HFFc6 (cell line): ENCODE measurements at regions not wholly inside any gene's neighbourhood (a gene's known extent, or its start where the extent isn't known, plus 50 kb on each side); places are given as distances from the start of the nearest gene placed in this dataset.

Experiments used
- DNase-seq: peaks from one replicate; pipeline ENCODE4 v3.0.0-alpha.2; 2018
- H3K27ac Mint-ChIP-seq: 2 replicates; pipeline ENCODE4 v1.8.0; 2020; ENCODE audit warnings: mild to moderate bottlenecking, mixed read lengths
- H3K27me3 Mint-ChIP-seq: 2 replicates; pipeline ENCODE4 v1.8.0; 2021; ENCODE audit warnings: mild to moderate bottlenecking, moderate library complexity, mixed read lengths; ENCODE audit not compliant: insufficient read depth
- H3K36me3 Mint-ChIP-seq: 2 replicates; pipeline ENCODE4 v1.8.0; 2021; ENCODE audit warnings: low read depth, mixed read lengths
- H3K4me1 Mint-ChIP-seq: 2 replicates; pipeline ENCODE4 v1.8.0; 2020; ENCODE audit warnings: low read depth, mixed read lengths
- H3K4me3 Mint-ChIP-seq: 2 replicates; pipeline ENCODE4 v1.8.0; 2020; ENCODE audit warnings: mild to moderate bottlenecking, moderate library complexity, mixed read lengths
- H3K9me3 Mint-ChIP-seq: 2 replicates; pipeline ENCODE4 v1.8.0; 2020; ENCODE audit warnings: mild to moderate bottlenecking, mixed read lengths
- TF ChIP-seq, protein P1 (sequence below): fragments of 200-600 bp; sonication (generic); IDR thresholded peaks from 2 replicates; pipeline ENCODE4 v1.5.0; 2021; ENCODE audit warnings: antibody characterized with exemption, mild to moderate bottlenecking

DNA sequence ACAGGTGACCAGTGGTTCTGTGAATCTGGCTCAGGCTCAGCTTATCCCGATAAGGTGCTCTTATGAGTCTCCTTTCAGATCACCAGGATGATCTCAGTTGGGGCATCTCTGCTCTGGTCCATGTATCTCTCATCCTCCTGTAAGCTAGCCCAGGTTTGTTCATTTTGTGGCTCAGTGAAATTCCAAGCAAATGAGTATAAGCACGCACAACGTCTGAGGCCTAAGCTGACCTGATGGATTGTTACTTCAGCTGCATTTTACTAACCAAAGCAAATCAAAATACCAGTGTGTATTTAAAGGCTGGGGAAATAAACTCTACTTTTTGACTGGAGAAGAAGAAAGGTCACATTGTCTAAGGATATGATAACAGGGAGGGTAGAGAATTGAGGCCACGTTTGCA, 551.0 kb upstream of the BTBD3 start:
- Mint-ChIP-seq H3K4me3 (no peak overlapping the region), H3K36me3 (no peaks in the 10 kb centered on the region), H3K27ac (no peak overlapping the region), H3K4me1 (no peaks in the 10 kb centered on the region), H3K9me3 (peaks cover 6% of the 10 kb centered on the region; the same call in 1 of the 2 replicates), H3K27me3 (no peaks in the 10 kb centered on the region; the same call in 1 of the 2 replicates)
- DNase-seq = no peak
- TF ChIP-seq, protein P1, sequence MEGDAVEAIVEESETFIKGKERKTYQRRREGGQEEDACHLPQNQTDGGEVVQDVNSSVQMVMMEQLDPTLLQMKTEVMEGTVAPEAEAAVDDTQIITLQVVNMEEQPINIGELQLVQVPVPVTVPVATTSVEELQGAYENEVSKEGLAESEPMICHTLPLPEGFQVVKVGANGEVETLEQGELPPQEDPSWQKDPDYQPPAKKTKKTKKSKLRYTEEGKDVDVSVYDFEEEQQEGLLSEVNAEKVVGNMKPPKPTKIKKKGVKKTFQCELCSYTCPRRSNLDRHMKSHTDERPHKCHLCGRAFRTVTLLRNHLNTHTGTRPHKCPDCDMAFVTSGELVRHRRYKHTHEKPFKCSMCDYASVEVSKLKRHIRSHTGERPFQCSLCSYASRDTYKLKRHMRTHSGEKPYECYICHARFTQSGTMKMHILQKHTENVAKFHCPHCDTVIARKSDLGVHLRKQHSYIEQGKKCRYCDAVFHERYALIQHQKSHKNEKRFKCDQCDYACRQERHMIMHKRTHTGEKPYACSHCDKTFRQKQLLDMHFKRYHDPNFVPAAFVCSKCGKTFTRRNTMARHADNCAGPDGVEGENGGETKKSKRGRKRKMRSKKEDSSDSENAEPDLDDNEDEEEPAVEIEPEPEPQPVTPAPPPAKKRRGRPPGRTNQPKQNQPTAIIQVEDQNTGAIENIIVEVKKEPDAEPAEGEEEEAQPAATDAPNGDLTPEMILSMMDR = no peak

DNA sequence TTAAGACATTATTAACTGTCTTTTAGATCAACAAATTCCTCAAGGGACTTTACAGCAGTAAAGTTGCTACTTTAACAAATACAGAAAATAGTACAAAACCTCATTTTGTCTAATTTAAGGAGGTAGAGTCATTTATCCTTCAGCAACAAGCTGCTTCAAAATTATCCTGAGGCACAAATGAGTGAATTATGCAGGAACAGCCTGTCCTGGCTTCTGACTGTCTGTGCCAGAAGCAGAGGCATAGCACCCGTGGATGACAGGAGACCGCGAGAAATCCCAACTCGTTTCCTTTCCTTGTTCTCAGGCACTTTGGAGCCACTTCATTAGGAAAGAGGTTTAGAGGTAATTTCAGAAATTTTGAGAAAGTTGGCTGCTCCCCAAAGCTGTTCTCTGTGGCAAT, 549.2 kb upstream of the BTBD3 start:
- no peak overlapping the region for H3K27ac Mint-ChIP-seq
- TF ChIP-seq, protein P1 = no peak

DNA sequence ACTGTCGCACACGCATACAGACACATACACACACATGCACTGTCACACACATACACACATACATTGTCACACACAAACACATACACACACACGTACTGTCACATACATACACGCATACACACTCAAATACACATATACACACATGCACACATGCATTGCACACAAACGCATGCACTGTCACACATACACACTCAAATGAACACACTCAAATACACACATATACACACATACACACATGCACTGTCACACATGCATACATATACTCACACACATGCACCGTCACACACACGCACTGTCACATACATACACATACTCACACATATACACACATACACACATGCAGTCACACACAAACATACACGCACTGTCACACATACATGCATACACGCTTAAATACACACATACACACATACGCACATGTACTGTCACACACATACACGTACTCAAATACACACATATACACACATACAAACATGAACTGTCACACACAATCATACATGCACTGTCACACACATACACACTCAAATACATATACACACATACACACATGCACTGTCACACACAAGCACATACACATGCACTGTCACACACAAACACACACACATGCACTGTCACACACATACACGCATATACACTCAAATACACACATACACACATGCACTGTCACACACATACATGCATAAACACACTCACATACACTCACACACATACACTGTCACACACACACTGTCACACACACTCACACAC, 548.6 kb upstream of the BTBD3 start:
- TF ChIP-seq, protein P1 = no peak
- no peaks in the 10 kb centered on the region for H3K4me1 Mint-ChIP-seq
- H3K9me3 Mint-ChIP-seq = peaks cover 4% of the 10 kb centered on the region; the same call in 1 of the 2 replicates
- no peak overlapping the region for H3K4me3 Mint-ChIP-seq
- H3K27me3 Mint-ChIP-seq = no peaks in the 10 kb centered on the region; the same call in 1 of the 2 replicates
- no peak overlapping the region for H3K27ac Mint-ChIP-seq
- no peaks in the 10 kb centered on the region for H3K36me3 Mint-ChIP-seq
- DNase-seq = no peak

More for the DNA sequence above, 549.2 kb upstream of the BTBD3 start:
- Mint-ChIP-seq H3K4me1 (no peaks in the 10 kb centered on the region), H3K27me3 (no peaks in the 10 kb centered on the region; the same call in 1 of the 2 replicates), H3K9me3 (peaks cover 6% of the 10 kb centered on the region; the same call in 1 of the 2 replicates), H3K4me3 (no peak overlapping the region), H3K36me3 (no peaks in the 10 kb centered on the region)
- no peak for DNase-seq

DNA sequence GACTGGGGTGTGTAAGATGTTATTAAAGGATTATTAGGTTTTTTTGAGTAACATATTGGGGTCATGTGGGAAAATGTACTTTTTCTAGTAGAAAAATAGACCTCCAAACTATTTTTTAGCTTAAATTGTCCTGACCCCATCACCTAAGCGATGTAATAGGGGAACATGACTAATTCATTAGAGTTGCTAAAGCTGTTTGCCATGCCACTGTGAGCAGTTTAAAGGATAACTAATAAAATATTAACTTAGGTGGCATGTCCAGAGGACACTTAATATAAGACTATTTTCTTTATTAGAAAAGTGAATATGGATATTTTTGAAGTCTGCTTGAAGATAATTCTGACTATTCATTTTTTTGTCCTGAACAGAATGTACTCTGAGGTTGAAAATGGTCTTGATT, 545.9 kb upstream of the BTBD3 start:
- no peaks in the 10 kb centered on the region; the same call in 1 of the 2 replicates for H3K27me3 Mint-ChIP-seq
- H3K36me3 Mint-ChIP-seq = no peaks in the 10 kb centered on the region
- H3K4me3 Mint-ChIP-seq = no peak overlapping the region
- TF ChIP-seq, protein P1 = no peak
- no peak overlapping the region for H3K27ac Mint-ChIP-seq
- H3K4me1 Mint-ChIP-seq = no peaks in the 10 kb centered on the region; the same call in 1 of the 2 replicates
- H3K9me3 Mint-ChIP-seq = no peaks in the 10 kb centered on the region; the same call in 1 of the 2 replicates
- DNase-seq = no peak

DNA sequence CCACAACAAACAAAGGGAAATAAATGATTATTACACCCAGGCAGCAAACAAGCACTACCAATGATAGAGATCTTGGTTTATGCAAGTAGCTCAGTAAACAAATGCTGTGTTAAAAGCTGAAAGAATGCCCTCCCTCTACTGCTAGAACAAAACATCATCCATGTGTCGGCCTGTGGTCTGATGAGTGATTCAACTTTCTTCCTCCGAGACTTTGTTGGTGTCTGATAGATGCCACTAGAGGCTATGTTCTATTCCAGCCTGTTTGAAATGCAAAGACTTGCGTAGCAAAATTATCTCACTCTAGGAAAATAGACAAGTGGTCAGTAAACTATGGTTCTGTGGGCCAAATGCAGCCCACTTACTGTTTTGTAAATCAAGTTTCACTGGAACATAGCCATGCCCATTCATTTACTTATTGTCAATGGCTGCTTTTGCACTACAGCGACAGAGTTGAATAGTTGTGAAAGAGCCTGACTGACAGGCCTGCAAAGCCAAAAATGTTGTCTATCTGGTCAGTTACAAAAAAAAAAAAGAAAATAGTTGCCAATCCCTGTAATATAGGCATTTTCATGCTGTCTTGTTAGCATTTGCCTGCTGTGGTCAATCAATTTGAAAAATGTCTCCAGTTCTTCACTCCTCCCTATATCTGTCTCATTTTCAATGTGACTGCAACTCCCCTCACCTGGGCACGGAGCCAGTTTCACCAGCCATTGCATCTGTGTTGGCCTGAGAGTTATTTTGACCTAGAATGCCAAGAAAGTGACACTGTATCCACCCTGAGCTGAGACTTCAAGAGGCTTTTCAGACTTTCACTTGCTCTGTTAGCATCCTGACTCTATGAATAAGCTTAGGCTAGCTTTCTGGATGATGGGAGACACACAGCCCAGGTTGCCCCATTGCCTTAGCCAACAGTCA, 544.6 kb upstream of the BTBD3 start:
- no peak overlapping the region for H3K4me3 Mint-ChIP-seq
- no peaks in the 10 kb centered on the region; the same call in 1 of the 2 replicates for H3K27me3 Mint-ChIP-seq
- no peaks in the 10 kb centered on the region; the same call in 1 of the 2 replicates for H3K9me3 Mint-ChIP-seq
- H3K36me3 Mint-ChIP-seq = no peaks in the 10 kb centered on the region
- DNase-seq = no peak
- TF ChIP-seq, protein P1 = no peak
- H3K27ac Mint-ChIP-seq = no peak overlapping the region
- no peaks in the 10 kb centered on the region; the same call in 1 of the 2 replicates for H3K4me1 Mint-ChIP-seq
